OCI-LY3 (cell line): ENCODE measurements at regions not wholly inside any gene's neighbourhood (a gene's known extent, or its start where the extent isn't known, plus 50 kb on each side); places are given as distances from the start of the nearest gene placed in this dataset.

Source experiments
- H2AFZ ChIP-seq: fragments of 200-600, 300-600 bp; shearing (Covaris generic); 2 replicates; pipeline ENCODE4 v1.6.0; 2014; ENCODE audit warnings: antibody characterized with exemption, low read depth, low read length
- H3K27ac ChIP-seq: fragments of 200-600, 300-600 bp; sonication (generic); 2 replicates; pipeline ENCODE4 v1.5.1; 2014; ENCODE audit warnings: mild to moderate bottlenecking, low read length, moderate library complexity, mixed read lengths
- H3K27me3 ChIP-seq: fragments of 200-600, 300-600 bp; sonication (generic); 2 replicates; pipeline ENCODE4 v1.6.1; 2014; ENCODE audit warnings: low read depth, low read length, mixed read lengths
- H3K36me3 ChIP-seq: fragments of 200-600, 300-600 bp; sonication (generic); replicated peaks from 2 replicates; pipeline ENCODE3; 2014; ENCODE audit warnings: low read depth, low read length, mixed read lengths
- H3K4me1 ChIP-seq: fragments of 300-600, 200-600 bp; sonication (generic); 2 replicates; pipeline ENCODE4 v1.6.1; 2014; ENCODE audit warnings: low read length, mixed read lengths
- H3K4me2 ChIP-seq: fragments of 200-600, 300-600 bp; sonication (generic); 2 replicates; pipeline ENCODE4 v1.6.1; 2014; ENCODE audit warnings: low read length, mixed read lengths
- H3K4me3 ChIP-seq: fragments of 300-600, 200-600 bp; sonication (generic); 2 replicates; pipeline ENCODE4 v1.5.1; 2014; ENCODE audit warnings: antibody characterized with exemption, mild to moderate bottlenecking, low read length, moderate library complexity
- H3K79me2 ChIP-seq: fragments of 300-600, 200-600 bp; shearing (Covaris generic); 2 replicates; pipeline ENCODE4 v1.6.1; 2014; ENCODE audit warnings: mild to moderate bottlenecking, low read length, mixed read lengths
- H3K9ac ChIP-seq: fragments of 300-600, 200-600 bp; shearing (Covaris generic); 2 replicates; pipeline ENCODE4 v1.6.0; 2014; ENCODE audit warnings: mild to moderate bottlenecking, low read length, moderate library complexity
- H3K9me3 ChIP-seq: fragments of 200-600, 300-600 bp; shearing (Covaris generic); 2 replicates; pipeline ENCODE4 v1.6.1; 2014; ENCODE audit warnings: low read length, mixed read lengths; ENCODE audit not compliant: insufficient read depth
- H4K20me1 ChIP-seq: fragments of 200-600, 300-600 bp; sonication (generic); 2 replicates; pipeline ENCODE4 v1.6.1; 2016; ENCODE audit warnings: low read length, mixed read lengths; ENCODE audit not compliant: insufficient read depth
- EZH2phosphoT487 ChIP-seq: fragments of 200-600 bp; shearing (Covaris generic); IDR thresholded peaks from 2 replicates; pipeline ENCODE4 v1.6.1; 2018; ENCODE audit warnings: antibody characterized with exemption, mixed run types, low read depth
- TF ChIP-seq, protein P1 (sequence below): fragments of 200-600, 300-600 bp; sonication (generic); IDR thresholded peaks from 2 replicates; pipeline ENCODE4 v1.5.1; 2014; ENCODE audit warnings: antibody characterized with exemption, low read length, low read depth

DNA sequence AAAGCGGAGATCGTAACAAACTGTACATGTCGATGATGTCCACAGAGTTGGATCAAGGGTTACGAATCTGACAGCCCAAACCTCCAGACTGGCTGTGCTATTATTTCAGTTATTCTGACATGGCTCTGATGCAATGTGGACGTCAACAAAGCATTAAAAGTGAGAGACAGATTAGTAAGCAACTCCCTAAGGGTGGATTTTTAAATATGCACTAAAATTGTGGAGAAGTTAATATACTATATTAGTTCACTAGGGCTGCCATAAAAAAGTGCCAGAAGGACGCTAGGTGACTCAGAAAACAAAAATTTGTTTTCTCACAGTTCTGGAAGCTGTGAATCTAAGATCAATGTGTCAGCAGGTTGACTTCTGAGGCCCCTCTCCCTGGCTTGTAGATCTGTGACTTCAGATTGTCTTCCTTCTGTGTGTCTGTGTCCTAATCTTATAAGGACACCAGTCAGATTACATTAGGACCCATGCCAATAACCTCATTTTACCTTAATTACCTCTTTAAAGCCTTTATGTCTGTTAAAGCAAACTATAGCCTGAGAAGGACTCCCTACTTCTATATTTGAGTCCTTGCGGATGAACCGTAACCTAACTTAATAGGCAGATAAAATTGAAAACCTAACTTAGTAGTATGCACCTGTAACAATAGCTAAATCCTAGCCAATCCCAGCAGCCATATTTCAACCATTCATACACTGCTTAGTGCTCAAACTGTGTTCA, 66.0 kb upstream of the BACH1 start:
- H3K27me3 ChIP-seq = no peaks in the 10 kb centered on the region
- TF ChIP-seq EZH2phosphoT487 = no peak
- TF ChIP-seq, protein P1, sequence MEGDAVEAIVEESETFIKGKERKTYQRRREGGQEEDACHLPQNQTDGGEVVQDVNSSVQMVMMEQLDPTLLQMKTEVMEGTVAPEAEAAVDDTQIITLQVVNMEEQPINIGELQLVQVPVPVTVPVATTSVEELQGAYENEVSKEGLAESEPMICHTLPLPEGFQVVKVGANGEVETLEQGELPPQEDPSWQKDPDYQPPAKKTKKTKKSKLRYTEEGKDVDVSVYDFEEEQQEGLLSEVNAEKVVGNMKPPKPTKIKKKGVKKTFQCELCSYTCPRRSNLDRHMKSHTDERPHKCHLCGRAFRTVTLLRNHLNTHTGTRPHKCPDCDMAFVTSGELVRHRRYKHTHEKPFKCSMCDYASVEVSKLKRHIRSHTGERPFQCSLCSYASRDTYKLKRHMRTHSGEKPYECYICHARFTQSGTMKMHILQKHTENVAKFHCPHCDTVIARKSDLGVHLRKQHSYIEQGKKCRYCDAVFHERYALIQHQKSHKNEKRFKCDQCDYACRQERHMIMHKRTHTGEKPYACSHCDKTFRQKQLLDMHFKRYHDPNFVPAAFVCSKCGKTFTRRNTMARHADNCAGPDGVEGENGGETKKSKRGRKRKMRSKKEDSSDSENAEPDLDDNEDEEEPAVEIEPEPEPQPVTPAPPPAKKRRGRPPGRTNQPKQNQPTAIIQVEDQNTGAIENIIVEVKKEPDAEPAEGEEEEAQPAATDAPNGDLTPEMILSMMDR = no peak
- H3K4me3 ChIP-seq = peak overlapping the region; percentile 72
- H3K27ac ChIP-seq = peak overlapping the region; percentile 99
- peak overlapping the region; percentile 90 for H3K4me2 ChIP-seq
- peaks cover 76% of the 10 kb centered on the region for H3K4me1 ChIP-seq
- peaks cover 20% of the 10 kb centered on the region for H3K79me2 ChIP-seq
- H2AFZ ChIP-seq = no peak overlapping the region
- H3K9me3 ChIP-seq = no peaks in the 10 kb centered on the region
- H4K20me1 ChIP-seq = no peaks in the 10 kb centered on the region
- peaks cover 3% of the 10 kb centered on the region for H3K36me3 ChIP-seq
- peak overlapping the region; percentile 85 for H3K9ac ChIP-seq

DNA sequence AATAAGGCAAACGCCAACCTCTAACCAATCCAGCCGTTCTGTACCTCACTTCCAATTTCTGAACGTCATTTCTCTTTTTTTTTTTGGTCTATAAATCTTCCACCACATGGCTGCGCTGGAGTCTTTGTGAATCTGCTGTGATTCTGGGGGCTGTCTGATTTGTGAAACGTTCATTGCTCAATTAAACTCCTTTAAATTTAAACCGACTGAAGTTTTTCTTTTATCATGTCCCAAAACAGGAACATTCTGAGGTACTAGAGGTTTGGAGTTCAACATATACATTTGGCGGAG, 65.5 kb upstream of the BACH1 start:
- H3K27ac ChIP-seq = peak overlapping the region; percentile 99

DNA sequence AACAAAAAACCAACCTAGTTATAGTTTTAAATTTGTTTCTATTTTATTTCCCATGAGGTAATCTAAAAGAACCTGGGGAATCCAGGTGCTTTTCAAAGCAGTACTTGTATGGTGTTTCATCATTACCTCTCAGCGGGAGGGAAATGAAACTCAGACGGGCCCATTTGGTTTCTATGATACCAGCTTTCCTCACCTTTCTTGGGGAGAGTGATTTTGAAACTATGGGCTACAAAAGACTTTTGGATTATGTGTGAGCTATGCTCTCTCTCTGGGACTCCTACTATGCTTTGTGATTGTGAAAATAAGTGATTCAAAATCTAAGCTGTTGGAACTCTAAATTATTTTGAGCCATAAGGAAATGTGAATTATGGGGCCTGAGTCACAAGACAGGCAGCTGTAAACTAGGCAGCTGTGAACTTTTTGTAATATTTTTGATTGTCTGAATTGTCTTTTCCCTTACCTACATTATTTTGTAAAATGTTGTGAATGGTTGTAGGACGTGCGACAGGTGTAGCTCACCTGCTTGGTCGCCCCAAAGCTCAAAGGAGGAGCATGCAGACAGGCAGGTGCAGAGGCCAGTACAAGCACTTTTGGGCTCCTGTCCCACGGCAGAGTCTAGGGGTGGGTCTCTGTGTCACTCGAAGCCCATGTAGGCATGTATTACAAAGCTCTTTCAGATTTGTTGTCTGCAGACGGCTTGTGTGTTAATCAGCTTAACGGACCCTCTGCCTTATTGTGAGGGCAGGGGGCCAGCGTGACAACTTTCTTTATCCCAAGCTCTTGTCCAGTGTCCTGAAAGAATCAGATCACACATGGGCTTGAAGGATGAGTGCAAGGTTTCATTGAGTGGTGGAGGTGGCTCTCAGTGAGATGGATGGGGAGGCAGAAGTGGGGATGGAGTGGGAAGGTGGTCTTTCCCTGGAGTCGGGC, 64.8 kb upstream of the BACH1 start:
- Histone ChIP-seq H2AFZ (no peak overlapping the region), H3K79me2 (peaks cover 31% of the 10 kb centered on the region), H3K4me1 (peaks cover 83% of the 10 kb centered on the region), H3K9ac (peak overlapping the region; percentile 85), H3K27me3 (no peaks in the 10 kb centered on the region), H3K9me3 (no peaks in the 10 kb centered on the region), H4K20me1 (no peaks in the 10 kb centered on the region), H3K36me3 (no peaks in the 10 kb centered on the region), H3K27ac (peak overlapping the region; percentile 99), H3K4me3 (peak overlapping the region; percentile 72), H3K4me2 (peak overlapping the region; percentile 90)
- TF ChIP-seq, protein P1 = no peak
- no peak for TF ChIP-seq EZH2phosphoT487

More for the DNA sequence above, 65.5 kb upstream of the BACH1 start:
- TF ChIP-seq EZH2phosphoT487 = no peak
- TF ChIP-seq, protein P1 = peak; percentile 52
- peak overlapping the region; percentile 72 for H3K4me3 ChIP-seq
- H3K79me2 ChIP-seq = peaks cover 26% of the 10 kb centered on the region
- H4K20me1 ChIP-seq = no peaks in the 10 kb centered on the region
- peak overlapping the region; percentile 90 for H3K4me2 ChIP-seq
- H3K36me3 ChIP-seq = no peaks in the 10 kb centered on the region
- no peaks in the 10 kb centered on the region for H3K27me3 ChIP-seq
- no peaks in the 10 kb centered on the region for H3K9me3 ChIP-seq
- peak overlapping the region; percentile 85 for H3K9ac ChIP-seq
- H2AFZ ChIP-seq = no peak overlapping the region
- peaks cover 80% of the 10 kb centered on the region for H3K4me1 ChIP-seq

DNA sequence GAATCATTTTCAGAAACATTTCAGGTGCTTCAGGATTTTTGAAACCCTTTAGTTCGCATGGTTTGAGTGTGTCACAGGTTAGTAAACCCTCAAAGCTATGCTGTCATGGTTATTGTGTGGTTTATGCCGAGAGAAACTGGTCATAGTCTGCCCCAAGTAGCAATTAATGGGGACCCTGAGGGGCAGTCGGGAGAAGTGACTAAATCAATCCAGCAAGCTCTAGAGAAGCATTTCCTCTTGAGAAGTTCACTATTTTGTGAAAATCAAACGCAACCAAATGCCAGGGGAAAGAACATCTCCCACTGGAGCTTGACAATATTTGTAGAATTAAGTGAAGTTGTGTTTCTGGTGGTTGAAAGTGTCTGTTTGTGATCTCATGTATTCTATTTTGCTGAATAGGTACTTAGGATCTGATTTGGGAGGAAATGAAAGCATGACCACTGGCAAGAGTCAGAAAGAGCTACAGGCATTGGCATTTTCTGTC, 63.0 kb upstream of the BACH1 start:
- H4K20me1 ChIP-seq = no peaks in the 10 kb centered on the region
- peak overlapping the region; percentile 85 for H3K9ac ChIP-seq
- peaks cover 84% of the 10 kb centered on the region for H3K4me1 ChIP-seq
- peak overlapping the region; percentile 90 for H3K4me2 ChIP-seq
- H3K79me2 ChIP-seq = peaks cover 31% of the 10 kb centered on the region
- no peaks in the 10 kb centered on the region for H3K9me3 ChIP-seq
- peak overlapping the region; percentile 44 for H3K4me3 ChIP-seq
- H3K27me3 ChIP-seq = no peaks in the 10 kb centered on the region
- peak overlapping the region; percentile 99 for H3K27ac ChIP-seq
- TF ChIP-seq EZH2phosphoT487 = no peak
- TF ChIP-seq, protein P1 = no peak
- no peak overlapping the region for H2AFZ ChIP-seq
- peaks cover 5% of the 10 kb centered on the region for H3K36me3 ChIP-seq
